Stimulated activated CD4-positive, alpha-beta T cell treated with anti-CD3 and anti-CD28 coated beads, Interleukin-1b, Interleukin-23, amount 100 ng/mL, for 1 hour (primary cell): ENCODE measurements at regions not wholly inside any gene's neighbourhood (a gene's known extent, or its start where the extent isn't known, plus 50 kb on each side); places are given as distances from the start of the nearest gene placed in this dataset.

ENCODE experiments used
- DNase-seq, 2 donors: peaks; one replicate each; pipeline ENCODE4 v3.0.0-alpha.2; 2020; ENCODE audit warnings: low read depth in 2 of 2

DNA sequence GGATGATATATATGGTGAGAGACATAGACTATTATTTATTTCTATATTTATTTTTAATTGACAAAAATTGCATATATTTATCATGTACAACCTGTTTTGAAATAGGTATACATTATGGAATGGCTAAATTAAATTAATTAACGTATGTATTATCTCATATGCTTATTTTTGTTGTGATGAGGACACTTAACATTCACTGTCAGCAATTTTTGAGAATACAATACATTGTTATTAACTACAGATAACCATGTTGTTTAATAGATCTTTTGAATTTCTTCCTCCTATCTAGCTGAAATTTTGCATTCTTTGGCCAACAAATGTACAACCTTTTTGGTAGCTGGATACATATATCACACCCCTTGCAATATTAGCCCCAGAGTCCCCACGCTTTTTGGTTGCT, 110.7 kb upstream of the CITED2 start:
- no peak for DNase-seq

DNA sequence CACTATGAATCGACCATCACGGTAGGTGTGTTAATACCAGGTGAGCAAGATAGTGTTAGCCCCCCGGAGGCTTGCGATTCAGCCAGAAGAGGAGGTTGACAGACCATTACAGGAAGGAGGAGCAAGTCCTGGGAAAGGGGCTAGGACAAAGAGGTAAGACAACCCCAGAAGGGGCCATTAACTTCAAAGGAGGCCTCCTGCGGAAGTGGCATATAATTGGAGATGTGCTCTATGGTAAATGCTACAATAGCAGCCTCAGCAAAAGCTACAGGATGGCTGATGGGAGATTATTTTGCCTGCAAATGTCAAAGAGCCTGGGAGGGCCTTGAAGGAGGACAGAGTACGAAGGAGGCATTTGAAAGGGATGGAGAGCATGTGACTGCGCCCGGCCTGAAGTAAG, 108.6 kb upstream of the CITED2 start:
- DNase-seq, result no peak

DNA sequence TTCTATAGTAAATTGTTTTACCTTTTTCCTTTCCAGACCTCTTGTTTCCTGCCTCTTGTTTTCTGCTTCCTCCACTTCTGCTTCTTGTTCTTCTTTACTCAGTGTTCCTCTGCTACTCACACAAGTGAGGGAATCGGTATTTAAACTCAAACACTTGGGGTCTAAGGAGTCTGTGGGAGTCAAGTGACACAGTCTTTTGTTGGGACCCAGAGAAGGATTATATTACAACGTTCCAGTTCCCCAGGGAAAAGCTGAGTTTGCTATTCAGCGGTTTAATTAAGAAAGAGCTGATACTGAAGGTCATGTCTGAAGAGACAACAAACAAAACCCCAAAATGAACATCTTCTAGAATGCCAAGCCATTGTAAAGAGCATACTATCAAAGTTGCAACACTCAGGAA, 107.8 kb upstream of the CITED2 start:
- no peak for DNase-seq

DNA sequence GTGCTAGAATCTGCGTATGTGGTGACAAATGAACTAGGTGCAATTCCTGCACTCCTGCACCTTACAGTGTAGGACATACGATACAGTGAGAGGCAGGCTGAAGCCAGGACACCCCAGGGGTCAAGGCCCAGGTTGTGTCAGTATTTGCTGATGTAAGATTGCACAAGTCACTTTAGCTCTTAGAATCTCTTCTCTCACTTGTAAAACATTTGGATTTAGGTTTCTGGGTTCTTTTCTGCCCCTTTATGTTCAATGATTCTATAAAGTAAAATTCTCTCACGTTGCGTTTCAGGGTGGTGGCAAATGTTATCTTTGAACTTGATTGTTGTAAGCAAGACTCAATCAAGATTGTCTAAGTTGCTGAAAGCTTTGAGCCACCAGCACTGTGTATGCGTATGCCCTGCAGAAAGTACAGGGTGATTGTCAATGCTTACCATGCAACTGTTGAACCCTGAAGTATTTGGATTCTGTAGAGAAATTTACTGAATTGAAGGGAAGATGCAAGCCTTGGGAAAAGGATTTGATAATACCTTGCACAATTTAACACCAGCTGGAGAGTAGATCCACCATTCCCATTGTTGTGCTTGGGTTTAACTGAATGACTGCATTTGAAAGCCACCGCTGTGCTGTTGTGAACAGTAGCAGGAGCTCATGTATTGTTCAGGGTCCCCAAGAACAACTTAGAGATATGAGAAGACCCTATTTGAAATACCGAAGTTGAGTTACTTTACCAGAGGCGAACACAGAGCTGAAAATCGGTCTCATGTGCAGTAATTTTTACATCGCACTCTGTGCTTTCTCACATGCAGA, 106.1 kb upstream of the CITED2 start:
- DNase-seq, result no peak

DNA sequence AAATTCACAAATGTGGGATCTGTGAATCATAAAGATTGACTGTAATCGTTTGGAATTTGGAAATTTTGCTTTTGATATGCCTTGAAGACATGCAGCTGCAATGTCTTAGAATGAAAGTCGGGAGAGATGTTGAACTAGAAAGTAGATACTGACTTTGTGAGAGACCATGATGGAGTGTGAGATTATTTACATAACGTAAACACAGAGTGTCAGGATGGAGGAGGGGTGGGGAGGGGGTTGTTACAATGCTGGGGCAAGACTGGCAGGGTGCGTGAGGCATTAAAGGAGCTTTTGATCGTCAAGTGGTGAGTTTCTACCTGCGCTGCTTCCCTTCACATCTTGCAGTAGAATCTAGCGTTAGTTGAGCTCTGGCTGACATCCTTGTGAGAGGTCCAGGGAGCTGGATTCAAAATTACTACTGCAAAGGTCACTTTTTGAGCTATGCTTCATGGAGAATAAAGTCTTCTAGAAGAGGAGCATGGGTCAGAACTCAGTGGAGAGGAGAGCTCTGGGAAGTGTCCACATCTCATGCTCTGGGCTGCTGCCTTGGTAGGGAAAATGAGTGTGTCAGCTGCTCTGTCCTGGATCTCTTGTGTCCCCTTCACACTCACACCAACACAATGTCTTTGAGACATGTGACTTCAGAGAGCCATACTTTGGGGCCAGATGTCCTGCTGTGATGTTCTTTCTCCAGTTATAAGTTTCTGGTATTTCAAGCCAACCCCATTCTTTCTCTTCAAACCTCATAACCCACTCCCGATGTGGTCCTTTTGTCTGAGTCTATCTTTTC, 105.2 kb upstream of the CITED2 start:
- no peak for DNase-seq

DNA sequence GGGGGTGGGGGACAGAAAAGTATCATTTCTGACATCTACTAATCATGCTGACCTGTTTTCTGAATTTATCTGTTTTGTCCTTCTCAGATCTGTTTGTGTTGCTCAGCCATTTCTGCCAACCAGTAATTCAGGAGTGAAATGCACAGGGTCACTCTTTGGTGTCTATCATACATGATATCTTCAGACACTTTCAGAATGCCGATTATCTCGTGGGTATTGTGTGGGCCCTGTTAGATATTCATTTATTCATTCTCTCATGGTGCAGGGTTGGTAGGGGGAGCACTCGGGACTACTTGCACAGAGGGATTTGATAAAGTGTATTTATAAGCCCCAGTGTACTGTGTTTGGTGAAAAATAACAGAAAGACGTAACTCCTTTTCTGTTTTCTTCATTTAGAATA, 101.2 kb upstream of the CITED2 start:
- no peak for DNase-seq

DNA sequence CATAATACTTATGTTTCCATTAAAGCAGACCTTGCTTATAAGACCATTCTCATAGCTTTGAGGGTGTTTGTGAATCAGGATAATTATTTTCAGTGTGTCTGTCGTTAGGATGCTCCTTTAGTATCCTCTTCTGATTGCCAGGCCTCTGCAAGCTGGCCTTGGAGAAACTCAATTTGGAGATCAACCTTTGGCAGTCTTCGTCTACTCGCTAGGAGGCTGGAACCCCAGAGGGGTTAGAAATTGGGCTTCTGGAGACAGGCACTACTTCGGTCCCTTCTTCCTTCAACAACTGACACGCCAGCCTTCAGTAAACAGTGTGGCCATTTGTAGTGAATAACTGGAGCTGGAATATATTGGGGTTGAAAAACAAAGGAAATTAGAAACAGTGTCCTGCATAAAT, 100.8 kb upstream of the CITED2 start:
- DNase-seq, result no peak

DNA sequence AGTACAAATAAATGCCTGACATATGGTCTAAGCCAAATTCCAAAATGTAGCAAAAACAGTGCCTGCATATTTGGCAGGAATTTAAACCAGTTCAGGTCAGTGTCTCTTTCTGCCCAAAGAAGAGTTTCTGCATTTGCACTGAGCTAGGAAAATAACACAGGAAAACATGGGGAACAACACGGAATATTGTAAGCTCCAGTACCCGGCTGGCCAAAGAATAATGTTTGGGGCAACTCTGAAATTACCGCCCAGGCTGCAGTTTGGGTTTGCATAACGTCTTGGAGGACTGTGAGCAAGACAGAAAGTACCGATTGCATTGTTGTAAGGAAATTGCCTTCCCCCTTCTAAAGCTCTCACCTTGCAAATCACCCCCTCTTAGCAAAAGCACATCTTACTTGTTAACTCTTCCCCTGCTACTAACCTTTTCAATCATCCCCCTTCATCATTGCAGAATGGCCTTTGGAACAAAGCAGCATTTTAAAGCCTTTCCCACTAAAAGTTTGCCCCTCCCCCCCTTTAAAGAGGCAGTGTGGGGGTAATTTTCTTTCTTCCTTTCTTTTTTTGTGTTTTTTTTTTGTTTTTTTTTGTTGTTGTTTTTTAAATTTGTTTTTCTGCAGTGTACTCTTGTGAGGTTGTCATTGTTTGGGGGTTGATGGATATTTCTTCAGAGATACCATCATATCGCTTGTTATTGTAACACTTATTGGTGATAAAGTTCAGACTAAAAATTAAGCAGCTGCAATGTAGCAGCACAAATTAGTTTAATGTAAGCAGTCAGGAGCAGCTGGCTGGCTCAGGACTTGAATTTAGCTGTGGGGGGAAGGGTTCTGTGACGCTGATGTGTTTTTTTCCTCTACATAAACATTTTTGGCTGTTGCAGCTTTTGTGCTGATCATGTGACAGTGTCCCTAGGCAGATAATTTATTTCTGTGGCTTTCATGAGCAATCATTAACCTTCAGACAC, 100.0 kb upstream of the CITED2 start:
- no peak for DNase-seq

DNA sequence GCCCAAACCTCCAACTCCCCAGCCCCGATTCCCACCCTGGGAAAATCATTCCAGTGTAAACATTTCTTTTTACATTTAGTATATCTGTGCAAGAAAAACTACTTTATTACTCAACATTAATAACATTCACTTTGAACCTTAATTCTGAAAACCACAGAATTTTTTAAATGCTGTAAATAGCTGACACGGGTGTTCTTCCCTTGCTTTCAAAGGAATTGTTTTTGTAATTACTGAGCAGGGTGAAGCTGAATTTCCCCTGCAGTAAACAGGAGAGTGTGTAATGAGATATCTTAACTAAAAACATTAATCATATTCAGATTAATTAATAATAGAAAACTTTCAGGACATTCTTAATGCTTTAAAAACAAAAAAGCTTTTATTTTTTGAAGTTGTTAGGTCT, 99.3 kb upstream of the CITED2 start:
- DNase-seq, result no peak

DNA sequence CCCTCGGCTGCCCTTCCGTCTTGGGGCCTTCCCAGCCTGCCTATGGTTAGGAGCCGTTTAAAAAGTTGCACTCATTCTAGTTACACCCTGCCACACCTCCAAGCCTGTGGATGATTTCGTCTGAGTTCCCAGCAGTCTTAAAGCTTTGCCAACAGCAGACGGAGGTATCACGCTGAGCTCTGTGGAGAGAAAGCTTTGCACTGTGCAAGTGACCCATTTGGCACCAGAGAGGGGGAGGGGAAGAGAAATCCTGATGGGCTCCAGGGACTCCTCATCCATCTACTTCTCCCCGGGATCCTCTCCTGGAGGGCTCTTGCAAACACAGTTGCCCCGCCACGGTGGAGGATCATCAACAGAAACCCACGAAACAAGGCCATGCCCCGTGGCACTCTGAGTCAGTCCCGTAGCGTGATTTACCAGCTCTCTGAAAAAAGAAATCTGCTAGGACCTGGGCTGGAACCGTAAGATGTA, 98.8 kb upstream of the CITED2 start:
- no peak for DNase-seq

DNA sequence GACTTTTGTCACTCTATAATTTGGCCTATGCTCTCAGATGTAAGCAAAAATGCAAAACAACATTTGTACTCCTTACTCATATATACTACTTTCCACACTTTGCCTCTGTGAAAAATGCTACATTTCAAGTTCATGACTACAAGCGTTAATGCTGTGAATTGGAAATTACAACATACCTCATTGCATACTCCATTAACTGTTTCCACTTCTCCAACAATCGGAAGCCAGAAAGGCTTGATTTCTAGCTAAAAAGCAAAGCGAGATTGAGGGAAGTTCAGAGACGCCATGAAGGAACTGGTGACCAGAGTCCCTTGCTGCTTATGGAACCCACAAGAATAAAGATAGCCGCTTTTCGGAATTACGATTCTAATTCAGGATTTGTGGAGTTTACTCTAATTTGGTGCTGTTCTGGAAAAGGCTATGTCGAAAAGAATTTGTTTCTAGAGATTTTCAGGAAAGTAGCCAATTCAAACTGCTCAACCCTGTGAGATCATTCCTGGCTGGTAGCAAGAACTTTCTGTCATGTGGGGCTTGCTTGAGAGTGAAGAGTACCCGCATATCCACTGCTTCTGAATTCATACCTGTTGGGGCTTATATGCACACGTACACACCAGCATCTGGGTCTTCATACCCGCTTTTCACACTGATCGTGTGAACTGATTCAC, 98.0 kb upstream of the CITED2 start:
- no peak for DNase-seq

DNA sequence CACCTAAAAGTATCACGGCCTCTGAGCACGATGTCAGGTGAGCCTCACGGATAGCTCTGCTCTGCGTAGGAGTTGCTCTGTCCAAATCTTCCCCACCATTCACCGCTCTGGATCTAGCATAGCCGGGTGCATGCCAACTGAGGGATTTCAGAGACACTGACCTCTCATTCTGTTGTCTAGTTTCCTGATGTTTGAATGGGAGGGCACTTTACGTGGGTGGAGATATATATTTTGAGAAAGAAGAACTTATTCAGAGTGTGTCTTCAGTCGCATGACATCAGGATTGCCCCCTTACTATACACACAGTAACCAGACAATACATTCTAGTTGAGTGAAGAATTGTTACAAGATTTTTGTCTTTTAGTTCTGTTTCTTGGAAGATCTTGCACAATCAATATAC, 96.5 kb upstream of the CITED2 start:
- DNase-seq, result no peak

DNA sequence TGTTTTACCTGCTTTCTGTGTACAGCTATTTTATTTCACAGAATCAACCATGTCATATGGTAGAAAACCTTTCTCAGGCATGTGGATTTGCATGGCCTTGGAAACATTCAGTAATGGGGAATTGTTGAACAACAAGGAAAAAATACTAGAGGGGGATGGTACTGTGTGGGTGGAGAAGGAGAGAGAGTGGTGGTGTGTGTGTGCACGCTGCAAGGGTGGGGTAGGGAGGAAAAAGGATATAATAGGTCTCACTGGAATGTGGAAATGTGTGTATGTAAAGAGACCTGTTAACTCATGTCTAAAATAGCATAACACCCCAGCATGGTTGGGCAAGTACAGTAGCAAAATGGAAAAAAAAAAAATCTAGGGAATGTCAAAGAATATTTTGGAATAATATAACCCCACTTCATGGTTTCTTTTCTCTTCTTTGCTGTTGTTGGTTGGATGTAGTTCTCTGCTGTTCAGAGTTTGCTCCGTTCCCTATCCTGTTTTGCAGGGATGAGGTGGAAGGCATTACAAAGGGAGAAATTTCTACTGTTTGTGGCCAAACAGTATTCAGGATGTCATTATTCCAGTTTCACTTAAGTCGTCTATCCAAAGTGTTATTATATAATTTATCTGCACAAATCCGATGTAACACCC, 93.9 kb upstream of the CITED2 start:
- DNase-seq, result no peak

DNA sequence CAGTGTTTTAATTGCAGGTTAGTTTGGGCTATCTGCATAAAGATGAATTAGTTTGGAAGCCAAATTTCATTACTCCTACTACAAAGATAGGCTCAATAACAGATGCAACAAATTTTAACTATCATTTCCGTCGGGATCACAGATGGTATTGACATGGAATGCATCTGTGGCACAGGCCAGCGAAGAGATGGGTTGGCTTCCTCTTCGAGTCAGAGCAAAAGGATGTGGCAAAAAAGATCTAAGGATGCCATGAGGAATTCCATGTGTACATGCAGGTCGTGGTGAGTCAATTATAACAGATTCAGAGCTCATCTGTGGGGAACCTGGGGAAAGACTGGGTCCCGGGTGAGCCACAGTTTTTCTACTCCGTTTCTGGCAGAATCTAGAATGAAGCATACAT, 83.0 kb upstream of the CITED2 start:
- DNase-seq, result no peak

DNA sequence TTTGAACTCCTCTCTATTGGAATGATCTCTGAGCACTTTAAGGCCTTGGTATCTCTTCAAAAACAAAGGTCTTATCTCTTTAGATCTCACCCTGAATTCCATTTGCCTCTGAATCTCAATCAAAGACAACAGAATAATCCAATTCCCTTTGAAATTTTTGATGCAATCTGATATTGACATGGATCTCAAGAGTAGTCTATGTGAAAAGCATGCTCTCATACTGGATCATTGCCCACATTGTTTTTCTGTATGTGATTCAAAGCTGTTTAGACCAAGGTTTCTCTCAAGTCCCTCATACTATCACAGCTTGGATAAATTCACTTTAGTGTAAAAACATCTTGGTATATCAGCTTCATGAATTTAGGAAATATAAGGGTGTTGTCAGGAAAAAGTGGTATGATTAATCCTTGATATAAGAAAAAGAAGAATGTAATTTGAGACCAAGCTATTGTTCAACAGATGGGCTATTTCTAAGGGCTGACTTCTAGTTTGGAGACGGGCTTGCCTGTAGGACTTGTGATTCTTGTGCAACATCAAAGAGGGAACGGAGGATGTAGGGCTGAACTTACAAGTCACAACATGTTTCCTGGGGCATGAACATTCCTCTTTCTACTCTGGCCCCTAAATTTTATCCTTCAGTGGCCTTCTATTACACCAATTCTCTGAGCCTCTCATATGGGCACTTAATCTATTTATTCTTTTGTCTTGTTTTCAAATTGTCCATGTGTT, 77.9 kb upstream of the CITED2 start:
- no peak for DNase-seq

DNA sequence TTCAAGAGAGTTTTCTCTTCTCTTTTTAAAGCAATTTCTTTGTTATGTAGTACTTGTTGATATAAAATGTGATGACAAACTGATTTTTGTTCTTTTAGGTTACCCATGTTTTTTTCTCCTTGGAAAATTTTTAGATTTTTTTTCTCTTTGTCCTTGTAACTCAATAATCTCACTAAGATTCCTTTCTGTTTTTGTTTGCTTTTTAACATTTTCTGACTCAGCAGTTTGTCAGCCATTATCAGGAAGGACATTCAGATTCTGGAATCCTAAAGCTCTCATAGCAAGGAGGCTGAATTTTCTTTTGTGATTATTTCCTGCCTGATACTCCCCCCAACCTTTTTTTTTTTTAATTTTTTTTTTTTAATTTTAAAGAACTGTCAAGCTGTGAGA, 75.2 kb upstream of the CITED2 start:
- no peak for DNase-seq

DNA sequence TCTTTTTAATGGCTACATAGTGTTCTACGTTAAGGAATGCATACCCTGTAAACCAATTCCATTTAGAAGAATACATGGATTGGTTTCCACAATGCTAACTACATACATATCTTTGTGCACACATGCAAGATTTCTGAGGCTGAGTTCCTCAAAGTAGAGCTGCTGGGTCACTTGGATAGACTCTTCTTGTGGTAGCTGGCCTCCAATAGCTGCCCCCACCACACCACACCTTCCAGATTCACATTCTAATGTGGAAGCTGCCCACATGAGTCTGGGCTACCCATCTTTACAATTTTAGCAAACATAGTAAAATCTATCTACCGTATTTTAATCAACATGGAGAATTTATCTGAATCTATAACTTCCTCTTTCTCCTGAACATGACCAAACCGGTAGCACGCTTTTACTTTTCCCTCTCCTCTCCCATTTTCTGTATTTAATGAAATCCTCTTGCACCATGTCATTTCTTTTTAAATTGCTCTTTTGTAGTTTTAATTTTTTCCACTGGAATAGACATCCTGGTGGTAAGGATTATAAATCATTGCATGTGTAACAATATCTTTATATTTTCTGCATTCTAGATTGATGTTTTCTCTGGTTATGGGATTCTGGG, 74.7 kb upstream of the CITED2 start:
- no peak for DNase-seq

DNA sequence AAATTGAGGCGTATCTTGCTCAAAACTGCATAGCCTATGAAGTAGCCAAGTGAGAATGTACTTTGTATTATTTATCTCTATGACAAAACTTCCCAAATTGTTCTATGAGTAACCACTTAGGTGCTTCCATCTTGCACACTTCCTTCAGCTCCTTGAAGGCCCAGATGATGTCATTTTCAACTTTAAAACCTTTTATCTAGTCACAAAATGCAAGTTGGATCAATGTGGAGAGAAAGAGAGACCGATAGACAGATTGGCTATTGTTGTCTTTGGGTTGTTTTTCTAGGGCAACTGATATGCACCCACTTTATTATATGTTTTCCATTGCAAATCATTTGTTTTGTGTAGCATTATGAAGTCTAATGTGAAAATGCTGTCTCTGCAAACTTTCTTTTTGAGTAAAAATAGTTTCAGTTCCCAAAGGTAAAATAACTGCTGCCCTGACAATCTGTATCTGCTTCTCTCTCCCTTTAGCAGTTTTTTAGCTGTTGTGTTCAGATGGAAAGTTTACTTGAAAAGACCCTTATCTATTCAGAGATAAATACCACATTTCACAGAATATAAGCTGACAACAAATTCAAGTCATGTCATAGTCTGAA, 73.7 kb upstream of the CITED2 start:
- DNase-seq, result no peak

DNA sequence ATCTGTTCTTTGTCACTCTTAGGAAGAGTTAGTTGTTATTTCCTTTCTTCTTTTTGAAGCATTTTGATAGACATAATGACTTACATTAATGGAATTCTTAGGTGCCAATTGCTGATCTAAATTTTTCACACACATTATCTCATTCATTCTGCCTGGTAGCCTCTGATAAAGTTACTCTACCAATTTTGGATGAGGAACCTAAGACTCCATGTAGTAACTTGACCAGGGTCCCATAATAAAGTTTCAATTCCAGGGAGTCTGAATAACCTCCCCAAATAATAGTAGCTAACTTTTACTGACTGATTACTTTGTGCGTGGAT, 73.2 kb upstream of the CITED2 start:
- no peak for DNase-seq
